Gastroesophageal sphincter (tissue), 4 donors: ENCODE measurements at regions not wholly inside any gene's neighbourhood (a gene's known extent, or its start where the extent isn't known, plus 50 kb on each side); places are given as distances from the start of the nearest gene placed in this dataset.
"Not testable (repeated sequence)": the region's sequence is repeated elsewhere in the genome, so short reads cannot be mapped to it uniquely, and the experiment has no call there.

Source experiments
- ATAC-seq: fragments of 150-250 bp; one replicate; pipeline ENCODE4 v1.9.1; 2016; ENCODE audit warnings: mild to moderate bottlenecking, moderate library complexity
- H3K27ac ChIP-seq, 4 donors: fragments of 200-600 bp; sonication (generic) in 3 of 4; 1 replicate in 3 of 4; 2 replicates in 1 of 4; pipeline ENCODE4 v1.5.1; 2016 to 2019
- H3K27me3 ChIP-seq: fragments of 200-600 bp; sonication (generic); one replicate; pipeline ENCODE4 v1.5.1; 2019
- H3K36me3 ChIP-seq, 2 donors: fragments of 200-600 bp; sonication (generic); one replicate each; pipeline ENCODE4 v1.5.1; 2019; ENCODE audit warnings: control low read depth in 1 of 2
- H3K4me1 ChIP-seq, 3 donors: fragments of 200-600 bp; sonication (generic); 1 replicate in 2 of 3; 2 replicates in 1 of 3; pipeline ENCODE4 v1.5.1; 2016 to 2019; ENCODE audit warnings: control low read depth in 2 of 3
- H3K4me3 ChIP-seq, 2 donors: fragments of 200-600 bp; sonication (generic); one replicate each; pipeline ENCODE4 v1.5.1; 2019; ENCODE audit warnings: mild to moderate bottlenecking in 1 of 2, moderate library complexity in 1 of 2
- H3K9me3 ChIP-seq, 3 donors: fragments of 200-600 bp; sonication (generic); one replicate each; pipeline ENCODE4 v1.5.1; 2017 to 2019; ENCODE audit warnings: control low read depth in 2 of 3
- CTCF ChIP-seq, 4 experiments: fragments of 200-600 bp in 2 of 4; fragments of 450-650 bp in 2 of 4; sonication (generic) in 1 of 4; IDR thresholded peaks; one replicate each; pipeline ENCODE4 v1.5.1; 2017 to 2019; ENCODE audit warnings: antibody characterized with exemption in 4 of 4, mild to moderate bottlenecking in 2 of 4, moderate library complexity in 2 of 4
- EP300 ChIP-seq: sonication (generic); formaldehyde crosslinking; IDR thresholded peaks from one replicate; pipeline ENCODE4 v1.6.1; 2017; ENCODE audit warnings: antibody characterized with exemption, mild to moderate bottlenecking
- POLR2A ChIP-seq, 2 donors: fragments of 450-650 bp; IDR thresholded peaks; one replicate each; pipeline ENCODE4 v1.6.1; 2017; ENCODE audit warnings: antibody characterized with exemption in 2 of 2, mild to moderate bottlenecking in 2 of 2, moderate library complexity in 1 of 2
- POLR2AphosphoS5 ChIP-seq: sonication (generic); formaldehyde crosslinking; IDR thresholded peaks from one replicate; pipeline ENCODE4 v1.6.1; 2017; ENCODE audit warnings: antibody characterized with exemption
- WGBS, 2 donors: methylation state at CpG; one replicate each; pipeline ENCODE4 v1.1.5; 2018; ENCODE audit warnings: low coverage in 1 of 2; 5-methylcytosine and 5-hydroxymethylcytosine counted together

GRCh38 chr2:746697-747096, 69.5 kb upstream of the TMEM18 start:
- H3K27ac ChIP-seq: no peak overlapping the region
- peaks cover 12% of the 10 kb centered on the region for H3K27me3 ChIP-seq
- no peaks in the 10 kb centered on the region for H3K9me3 ChIP-seq
- H3K4me3 ChIP-seq: no peak overlapping the region
- ATAC-seq: no peak
- WGBS, 2 donors: 59 to 66% methylated on average over 4 of the region's 4 CpGs
- H3K4me1 ChIP-seq: no peaks in the 10 kb centered on the region
- TF ChIP-seq CTCF (IDR thresholded peaks at IDR 0.05) (no peak), EP300 (no peak), POLR2A (IDR thresholded peaks at IDR 0.05) (no peak), POLR2AphosphoS5 (no peak)
- H3K36me3 ChIP-seq: no peaks in the 10 kb centered on the region

- Histone ChIP-seq H3K4me3 (no peak overlapping the region), H3K36me3 (no peaks in the 10 kb centered on the region), H3K27me3 (peaks cover 8% of the 10 kb centered on the region), H3K27ac (no peak overlapping the region), H3K4me1 (peaks cover 0 to 20% (median 5%) of the 10 kb centered on the region in 3 donors), H3K9me3 (no peaks in the 10 kb centered on the region)
- 57 to 77% methylated on average over 3 of the region's 3 CpGs for WGBS, 2 donors
- TF ChIP-seq EP300: no peak
- no peak for TF ChIP-seq POLR2AphosphoS5
- no peak for TF ChIP-seq POLR2A (IDR thresholded peaks at IDR 0.05)
- no peak for TF ChIP-seq CTCF (IDR thresholded peaks at IDR 0.05)
- ATAC-seq: no peak
Measured at GRCh38 chr2:744088-744487, 66.9 kb upstream of the TMEM18 start.

GRCh38 chr2:742221-742620, 65.0 kb upstream of the TMEM18 start:
- TF ChIP-seq CTCF (IDR thresholded peaks at IDR 0.05) (no peak), POLR2A (IDR thresholded peaks at IDR 0.05) (no peak), POLR2AphosphoS5 (no peak), EP300 (no peak)
- no peak overlapping the region for H3K4me3 ChIP-seq
- WGBS, 2 donors: 56 to 71% methylated on average over 8 to 9 of the region's 9 CpGs
- peaks cover 0 to 20% (median 5%) of the 10 kb centered on the region in 3 donors for H3K4me1 ChIP-seq
- no peak overlapping the region for H3K27ac ChIP-seq
- no peaks in the 10 kb centered on the region for H3K9me3 ChIP-seq
- H3K27me3 ChIP-seq: peaks cover 8% of the 10 kb centered on the region
- no peaks in the 10 kb centered on the region for H3K36me3 ChIP-seq
- no peak for ATAC-seq

- H3K36me3 ChIP-seq: no peaks in the 10 kb centered on the region
- 16 to 22% methylated on average over 3 of the region's 3 CpGs for WGBS, 2 donors
- peak overlapping the region; percentile 43 to 60 for H3K4me3 ChIP-seq
- ATAC-seq: no peak
- H3K27me3 ChIP-seq: peaks cover 5% of the 10 kb centered on the region
- no peak for TF ChIP-seq POLR2A (IDR thresholded peaks at IDR 0.05)
- TF ChIP-seq EP300: no peak
- no peak for TF ChIP-seq CTCF (IDR thresholded peaks at IDR 0.05)
- TF ChIP-seq POLR2AphosphoS5: no peak
- H3K4me1 ChIP-seq: peaks cover 0 to 20% (median 5%) of the 10 kb centered on the region in 3 donors
- peak overlapping the region in 2 of 4 donors; percentile 77 to 82 for H3K27ac ChIP-seq
- H3K9me3 ChIP-seq: no peaks in the 10 kb centered on the region
Measured at GRCh38 chr2:741195-741496, 63.9 kb upstream of the TMEM18 start.

GRCh38 chr2:740322-741194, 63.4 kb upstream of the TMEM18 start:
- Histone ChIP-seq H3K27ac (peak overlapping the region in 3 of 4 donors; percentile 68 to 82 (median 77)), H3K4me3 (peak overlapping the region; percentile 43 to 60), H3K4me1 (peaks cover 0 to 20% (median 5%) of the 10 kb centered on the region in 3 donors)
- WGBS, 2 donors: 1 to 3% methylated on average over 28 to 32 of the region's 41 CpGs
- ATAC-seq: peak; percentile 82
- not testable (repeated sequence) for H3K36me3 ChIP-seq, H3K27me3 ChIP-seq, H3K9me3 ChIP-seq
